HepG2 (cell line): ENCODE measurements at regions not wholly inside any gene's neighbourhood (a gene's known extent, or its start where the extent isn't known, plus 50 kb on each side); places are given as distances from the start of the nearest gene placed in this dataset.

Experiments
- GTF2F1 ChIP-seq: fragments of 150-350 bp; IDR thresholded peaks from 2 replicates; pipeline ENCODE4 v1.6.1; 2014; ENCODE audit warnings: low read length
- PBX3 ChIP-seq: sonication (generic); formaldehyde crosslinking; IDR thresholded peaks from 2 replicates; pipeline ENCODE4 v1.8.1; 2023; ENCODE audit warnings: missing genetic modification reagents, inconsistent platforms, borderline replicate concordance

GRCh38 chr3:170767576-170767941 is 102.4 kb downstream of the RPL22L1 start:
- TF ChIP-seq GTF2F1 = no peak
- TF ChIP-seq PBX3 (CRISPR knock-in tag) = no peak
